ENCODE measurements at regions not wholly inside any gene's neighbourhood (a gene's known extent, or its start where the extent isn't known, plus 50 kb on each side); places are given as distances from the start of the nearest gene placed in this dataset.
A peak's percentile ranks its signal among the peaks of the same experiment; 100 is the strongest.

DNA sequence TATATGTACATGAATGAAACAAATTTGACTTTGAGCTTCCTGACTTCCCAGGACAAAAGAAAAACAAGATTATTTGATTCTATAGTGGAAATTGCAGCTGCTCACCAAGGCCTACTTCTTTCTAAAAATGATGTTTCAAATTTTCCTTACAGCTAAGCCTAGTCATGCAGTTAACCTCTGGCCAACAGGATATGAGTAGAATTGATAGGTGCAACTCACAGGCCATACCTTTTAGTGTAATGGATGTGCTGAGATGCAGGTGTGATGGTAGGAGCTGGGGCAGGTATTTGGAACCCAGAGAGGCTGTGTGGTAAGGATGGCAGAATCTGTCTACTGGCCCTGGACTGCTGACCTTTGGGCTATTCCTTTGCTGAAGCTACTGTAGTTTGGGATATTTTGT lies 230.9 kb upstream of the PREP start:
- no peak overlapping the region for H3K27ac Mint-ChIP-seq
- POLR2A ChIA-PET: no interaction called here
- peaks cover 0 to 7% (median 2%) of the 10 kb centered on the region in 3 donors for H3K4me1 Mint-ChIP-seq

DNA sequence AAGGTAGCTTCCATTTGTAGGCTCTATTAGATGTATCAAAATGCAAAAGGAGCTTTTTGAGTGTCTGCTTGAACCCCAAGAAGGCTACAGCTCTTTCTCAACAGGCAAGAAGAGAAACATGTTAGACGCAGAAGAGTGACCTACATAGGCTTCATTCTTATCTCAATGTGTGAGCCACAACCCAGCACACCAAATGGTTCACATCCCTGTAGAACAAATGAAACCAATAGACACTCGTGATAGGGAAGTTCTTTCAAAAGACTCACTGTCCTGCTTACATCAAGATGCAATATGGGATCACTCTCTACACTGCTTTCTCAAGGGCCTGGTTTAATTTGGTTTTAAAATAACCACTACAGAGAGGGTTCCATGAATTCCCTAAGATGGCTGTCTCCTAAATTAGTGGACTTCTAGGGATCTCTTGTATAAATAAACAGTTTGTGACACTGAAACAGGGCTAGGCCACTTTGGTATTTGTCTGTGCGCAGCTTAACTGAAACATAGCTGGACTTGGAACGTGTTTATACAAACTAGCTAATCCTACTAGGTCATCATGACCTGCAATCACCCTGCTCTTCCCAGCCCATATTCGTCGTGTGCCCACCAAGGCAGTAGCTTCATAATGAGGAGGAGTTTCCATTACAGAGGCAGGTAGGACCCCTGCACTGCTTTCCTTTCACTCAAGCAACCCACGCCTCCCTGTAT lies 225.4 kb upstream of the PREP start:
- H3K27me3 ChIP-seq (replicated peaks in 1 of 2; ENCODE audit: control insufficient read depth in 2 of 2, extremely low read depth in 1 of 2, insufficient read depth in 2 of 2, low read length in 1 of 2): no peaks in the 10 kb centered on the region
- no CpG with 5 or more reads among the region's 7 CpGs for WGBS (ENCODE audit: insufficient coverage)
- ATAC-seq (replicated peaks in 1 of 4): no peak
- H3K4me1 ChIP-seq (ENCODE audit: control insufficient read depth in 1 of 2, extremely low read depth in 1 of 2, insufficient read depth in 2 of 2, low read length in 2 of 2): no peaks in the 10 kb centered on the region
- no peaks in the 10 kb centered on the region for H3K36me3 Mint-ChIP-seq
- H3K27me3 Mint-ChIP-seq: peaks cover 2 to 19% of the 10 kb centered on the region in 2 donors
- H3K36me3 ChIP-seq (ENCODE audit: control insufficient read depth in 2 of 2, extremely low read depth in 1 of 2, insufficient read depth in 1 of 2, low read length in 1 of 2): no peaks in the 10 kb centered on the region
- H3K4me1 Mint-ChIP-seq: peaks cover 0 to 3% (median 0%) of the 10 kb centered on the region in 3 donors
- no peak overlapping the region for H3K27ac ChIP-seq (ENCODE audit: low read length)
- no peak overlapping the region for H3K4me3 Mint-ChIP-seq
- H3K4me3 ChIP-seq (ENCODE audit: control insufficient read depth in 1 of 2, extremely low read depth in 1 of 2, low read length in 1 of 2): no peak overlapping the region
- no peaks in the 10 kb centered on the region for H3K9me3 ChIP-seq
- DNase-seq: no peak
- ChIA-PET POLR2A (no interaction called here), CTCF (interaction anchor here in 1 of 2 donors (0.6 kb wide), 1 partner anchor 148 kb away, joined by 3 read pairs; no protein-coding TSS in a partner anchor)
- peak overlapping the region in 1 of 2 donors; percentile 10 for H3K27ac Mint-ChIP-seq
- H3K9me3 Mint-ChIP-seq: peaks cover 0 to 11% (median 2%) of the 10 kb centered on the region in 3 donors

More for the DNA sequence above, 230.9 kb upstream of the PREP start:
- H3K4me1 ChIP-seq (ENCODE audit: control insufficient read depth in 1 of 2, extremely low read depth in 1 of 2, insufficient read depth in 2 of 2, low read length in 2 of 2): peaks cover 0 to 3% of the 10 kb centered on the region in 2 experiments
- H3K27ac ChIP-seq (ENCODE audit: low read length): no peak overlapping the region
- no peaks in the 10 kb centered on the region for H3K27me3 ChIP-seq (replicated peaks in 1 of 2; ENCODE audit: control insufficient read depth in 2 of 2, extremely low read depth in 1 of 2, insufficient read depth in 2 of 2, low read length in 1 of 2)
- DNase-seq: no peak
- CTCF ChIA-PET: no interaction called here
- Mint-ChIP-seq H3K4me3 (no peak overlapping the region), H3K9me3 (peaks cover 0 to 11% (median 2%) of the 10 kb centered on the region in 3 donors), H3K27me3 (peaks cover 0 to 18% of the 10 kb centered on the region in 2 donors), H3K36me3 (no peaks in the 10 kb centered on the region)
- no peaks in the 10 kb centered on the region for H3K9me3 ChIP-seq
- no peak for ATAC-seq (replicated peaks in 1 of 4)
- no peaks in the 10 kb centered on the region for H3K36me3 ChIP-seq (ENCODE audit: control insufficient read depth in 2 of 2, extremely low read depth in 1 of 2, insufficient read depth in 1 of 2, low read length in 1 of 2)
- no peak overlapping the region for H3K4me3 ChIP-seq (ENCODE audit: control insufficient read depth in 1 of 2, extremely low read depth in 1 of 2, low read length in 1 of 2)

- ATAC-seq (replicated peaks in 1 of 4): no peak
- Histone ChIP-seq H3K4me1 (ENCODE audit: control insufficient read depth in 1 of 2, extremely low read depth in 1 of 2, insufficient read depth in 2 of 2, low read length in 2 of 2) (no peaks in the 10 kb centered on the region), H3K4me3 (ENCODE audit: control insufficient read depth in 1 of 2, extremely low read depth in 1 of 2, low read length in 1 of 2) (no peak overlapping the region), H3K9me3 (no peaks in the 10 kb centered on the region), H3K27ac (ENCODE audit: low read length) (no peak overlapping the region), H3K36me3 (ENCODE audit: control insufficient read depth in 2 of 2, extremely low read depth in 1 of 2, insufficient read depth in 1 of 2, low read length in 1 of 2) (no peaks in the 10 kb centered on the region), H3K27me3 (replicated peaks in 1 of 2; ENCODE audit: control insufficient read depth in 2 of 2, extremely low read depth in 1 of 2, insufficient read depth in 2 of 2, low read length in 1 of 2) (no peaks in the 10 kb centered on the region)
- no peak overlapping the region for H3K4me3 Mint-ChIP-seq
- H3K27me3 Mint-ChIP-seq: peaks cover 2 to 19% of the 10 kb centered on the region in 2 donors
- ChIA-PET CTCF (no interaction called here), POLR2A (no interaction called here)
- peaks cover 0 to 5% (median 3%) of the 10 kb centered on the region in 3 donors for H3K4me1 Mint-ChIP-seq
- no peak overlapping the region for H3K27ac Mint-ChIP-seq
- peaks cover 0 to 11% (median 0%) of the 10 kb centered on the region in 3 donors for H3K9me3 Mint-ChIP-seq
- no peak for DNase-seq
- no peaks in the 10 kb centered on the region for H3K36me3 Mint-ChIP-seq
- WGBS (ENCODE audit: insufficient coverage): no CpG with 5 or more reads among the region's 2 CpGs
Observed at GRCh38 chr6:105626295-105627158, 223.6 kb upstream of the PREP start.

GRCh38 chr6:105624021-105624420 lies 221.1 kb upstream of the PREP start:
- no CpG with 5 or more reads among the region's 3 CpGs for WGBS (ENCODE audit: insufficient coverage)
- peaks cover 0 to 5% (median 3%) of the 10 kb centered on the region in 3 donors for H3K4me1 Mint-ChIP-seq
- H3K27me3 Mint-ChIP-seq: peaks cover 2 to 6% of the 10 kb centered on the region in 2 donors
- no peaks in the 10 kb centered on the region for H3K36me3 ChIP-seq (ENCODE audit: control insufficient read depth in 2 of 2, extremely low read depth in 1 of 2, insufficient read depth in 1 of 2, low read length in 1 of 2)
- H3K4me3 Mint-ChIP-seq: no peak overlapping the region
- no peak overlapping the region for H3K4me3 ChIP-seq (ENCODE audit: control insufficient read depth in 1 of 2, extremely low read depth in 1 of 2, low read length in 1 of 2)
- no peaks in the 10 kb centered on the region for H3K4me1 ChIP-seq (ENCODE audit: control insufficient read depth in 1 of 2, extremely low read depth in 1 of 2, insufficient read depth in 2 of 2, low read length in 2 of 2)
- H3K36me3 Mint-ChIP-seq: no peaks in the 10 kb centered on the region
- ATAC-seq (replicated peaks in 1 of 4) (no peak), DNase-seq (no peak)
- no peak overlapping the region for H3K27ac Mint-ChIP-seq
- H3K27ac ChIP-seq (ENCODE audit: low read length): no peak overlapping the region
- no peaks in the 10 kb centered on the region for H3K9me3 Mint-ChIP-seq
- no peaks in the 10 kb centered on the region for H3K27me3 ChIP-seq (replicated peaks in 1 of 2; ENCODE audit: control insufficient read depth in 2 of 2, extremely low read depth in 1 of 2, insufficient read depth in 2 of 2, low read length in 1 of 2)
- POLR2A ChIA-PET: no interaction called here
- H3K9me3 ChIP-seq: no peaks in the 10 kb centered on the region
- CTCF ChIA-PET: no interaction called here

GRCh38 chr6:105622226-105622625 lies 219.3 kb upstream of the PREP start:
- Histone ChIP-seq H3K4me3 (ENCODE audit: control insufficient read depth in 1 of 2, extremely low read depth in 1 of 2, low read length in 1 of 2) (no peak overlapping the region), H3K27ac (ENCODE audit: low read length) (no peak overlapping the region), H3K9me3 (no peaks in the 10 kb centered on the region), H3K4me1 (ENCODE audit: control insufficient read depth in 1 of 2, extremely low read depth in 1 of 2, insufficient read depth in 2 of 2, low read length in 2 of 2) (no peaks in the 10 kb centered on the region), H3K36me3 (ENCODE audit: control insufficient read depth in 2 of 2, extremely low read depth in 1 of 2, insufficient read depth in 1 of 2, low read length in 1 of 2) (no peaks in the 10 kb centered on the region), H3K27me3 (replicated peaks in 1 of 2; ENCODE audit: control insufficient read depth in 2 of 2, extremely low read depth in 1 of 2, insufficient read depth in 2 of 2, low read length in 1 of 2) (no peaks in the 10 kb centered on the region)
- no peaks in the 10 kb centered on the region for H3K36me3 Mint-ChIP-seq
- ChIA-PET CTCF (no interaction called here), POLR2A (no interaction called here)
- no peaks in the 10 kb centered on the region for H3K9me3 Mint-ChIP-seq
- DNase-seq (no peak), ATAC-seq (replicated peaks in 1 of 4) (no peak)
- H3K27me3 Mint-ChIP-seq: peaks cover 2 to 3% of the 10 kb centered on the region in 2 donors
- peaks cover 0 to 5% (median 0%) of the 10 kb centered on the region in 3 donors for H3K4me1 Mint-ChIP-seq
- no CpG with 5 or more reads among the region's 3 CpGs for WGBS (ENCODE audit: insufficient coverage)
- no peak overlapping the region for H3K4me3 Mint-ChIP-seq
- H3K27ac Mint-ChIP-seq: no peak overlapping the region

DNA sequence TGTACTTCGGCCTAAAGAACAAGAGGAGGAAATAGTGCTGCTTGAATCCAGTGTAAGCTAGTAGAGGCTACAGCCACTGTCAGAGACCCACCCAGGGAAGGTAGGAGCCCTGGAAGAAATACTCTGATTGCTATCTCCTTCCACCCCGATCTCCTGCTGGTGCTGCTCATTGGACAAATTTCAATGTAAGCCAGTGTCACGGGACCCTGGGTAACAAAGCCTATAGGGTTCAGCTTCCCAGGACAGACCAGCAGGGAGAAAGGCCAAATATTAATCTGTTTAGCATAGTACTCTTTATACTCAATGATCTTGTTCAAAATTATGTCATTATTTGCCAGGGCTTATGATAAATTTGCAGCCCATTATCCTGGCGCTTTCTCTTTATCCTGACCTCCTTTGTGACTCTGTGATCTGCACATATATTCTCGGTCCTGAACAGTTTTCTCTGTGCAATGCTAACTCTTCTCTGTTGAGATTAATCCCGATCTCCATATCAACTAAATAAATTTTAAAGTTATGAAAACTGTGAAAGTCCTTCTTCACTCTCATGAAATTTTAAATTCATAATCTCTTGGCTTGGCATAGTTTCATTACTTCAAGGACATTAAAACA lies 218.8 kb upstream of the PREP start:
- Histone ChIP-seq H3K9me3 (no peaks in the 10 kb centered on the region), H3K27ac (ENCODE audit: low read length) (no peak overlapping the region), H3K4me1 (ENCODE audit: control insufficient read depth in 1 of 2, extremely low read depth in 1 of 2, insufficient read depth in 2 of 2, low read length in 2 of 2) (no peaks in the 10 kb centered on the region), H3K4me3 (ENCODE audit: control insufficient read depth in 1 of 2, extremely low read depth in 1 of 2, low read length in 1 of 2) (no peak overlapping the region), H3K36me3 (ENCODE audit: control insufficient read depth in 2 of 2, extremely low read depth in 1 of 2, insufficient read depth in 1 of 2, low read length in 1 of 2) (no peaks in the 10 kb centered on the region), H3K27me3 (replicated peaks in 1 of 2; ENCODE audit: control insufficient read depth in 2 of 2, extremely low read depth in 1 of 2, insufficient read depth in 2 of 2, low read length in 1 of 2) (no peaks in the 10 kb centered on the region)
- POLR2A ChIA-PET: no interaction called here
- ATAC-seq (replicated peaks in 1 of 4) (no peak), DNase-seq (no peak)
- Mint-ChIP-seq H3K9me3 (no peaks in the 10 kb centered on the region), H3K27me3 (peaks cover 2 to 3% of the 10 kb centered on the region in 2 donors), H3K4me3 (no peak overlapping the region), H3K4me1 (peaks cover 0 to 5% (median 0%) of the 10 kb centered on the region in 3 donors), H3K36me3 (no peaks in the 10 kb centered on the region), H3K27ac (no peak overlapping the region)
- WGBS (ENCODE audit: insufficient coverage): 60% methylated on average over 2 of the region's 6 CpGs
- CTCF ChIA-PET: no interaction called here
